Lung (tissue), 11 donors: ENCODE measurements at regions not wholly inside any gene's neighbourhood (a gene's known extent, or its start where the extent isn't known, plus 50 kb on each side); places are given as distances from the start of the nearest gene placed in this dataset.

ENCODE experiments used
- ATAC-seq: fragments of 200-7000 bp; cut with Tn5 transposase; one replicate; pipeline ENCODE4 v1.9.1; 2020; ENCODE audit warnings: moderate number of reproducible peaks; ENCODE audit not compliant: insufficient read depth, low FRiP score
- DNase-seq, 3 donors: peaks; one replicate each; pipeline ENCODE4 v3.0.0-alpha.2; 2013 to 2017
- H3K27ac ChIP-seq, 2 donors: one replicate each; pipeline ENCODE4 v1.5.1; 2013; ENCODE audit warnings: mild to moderate bottlenecking in 2 of 2, moderate library complexity in 2 of 2, control low read depth in 1 of 2, inconsistent platforms in 1 of 2, low read depth in 1 of 2, low read length in 1 of 2
- H3K27me3 ChIP-seq, 3 donors: one replicate each; pipeline ENCODE4 v1.5.1; 2013; ENCODE audit warnings: low read length in 2 of 3; ENCODE audit not compliant: control insufficient read depth in 3 of 3, insufficient read depth in 3 of 3
- H3K36me3 ChIP-seq, 4 donors: one replicate each; pipeline ENCODE4 v1.5.1; 2013; ENCODE audit warnings: low read length in 4 of 4, mild to moderate bottlenecking in 1 of 4, moderate library complexity in 1 of 4; ENCODE audit not compliant: control insufficient read depth in 4 of 4, insufficient read depth in 4 of 4
- H3K4me1 ChIP-seq, 5 donors: one replicate each; pipeline ENCODE4 v1.5.1; 2013; ENCODE audit warnings: low read length in 5 of 5, mild to moderate bottlenecking in 2 of 5, moderate library complexity in 1 of 5; ENCODE audit not compliant: control insufficient read depth in 5 of 5, insufficient read depth in 5 of 5
- H3K4me3 ChIP-seq: one replicate; pipeline ENCODE4 v1.5.1; 2013; ENCODE audit warnings: mild to moderate bottlenecking, control low read depth, moderate library complexity
- H3K9ac ChIP-seq, 2 donors: one replicate each; pipeline ENCODE4 v1.5.1; 2013; ENCODE audit warnings: low read length in 2 of 2, control low read depth in 1 of 2; ENCODE audit not compliant: insufficient read depth in 1 of 2
- H3K9me3 ChIP-seq, 4 donors: one replicate each; pipeline ENCODE4 v1.5.1; 2013; ENCODE audit warnings: low read length in 3 of 4, mild to moderate bottlenecking in 1 of 4, moderate library complexity in 1 of 4; ENCODE audit not compliant: control insufficient read depth in 4 of 4, insufficient read depth in 3 of 4
- CTCF ChIP-seq: IDR thresholded peaks from 2 replicates; pipeline ENCODE4 v1.5.1; 2012; ENCODE audit warnings: mild to moderate bottlenecking; ENCODE audit errors: control extremely low read depth, extremely low read depth
- WGBS, 2 donors: extraction: QIAGEN DNeasy Blood & Tissue Kit; methylation state at CpG; one replicate each; pipeline ENCODE4 v1.1.7; 2013; 5-methylcytosine and 5-hydroxymethylcytosine counted together
- donor health status: control.
- donor health status: control.
- donor health status: Bipolar disorder and iron deficiency.
- donor health status: healthy.
- donor health status: DM: yes; HTN: yes; CAD: no.

- Histone ChIP-seq H3K36me3 (no peaks in the 10 kb centered on the region), H3K4me3 (no peak overlapping the region), H3K27ac (no peak overlapping the region), H3K9me3 (no peaks in the 10 kb centered on the region), H3K9ac (no peak overlapping the region), H3K4me1 (no peaks in the 10 kb centered on the region), H3K27me3 (no peaks in the 10 kb centered on the region)
- DNase-seq (no peak), ATAC-seq (no peak)
- WGBS, 2 donors: 89 to 93% methylated on average over 1 of the region's 1 CpG
- no peak for TF ChIP-seq CTCF
Measured at GRCh38 chr3:174424656-174425055, 434.5 kb upstream of the NAALADL2 start.

- Histone ChIP-seq H3K36me3 (no peaks in the 10 kb centered on the region), H3K9me3 (no peaks in the 10 kb centered on the region), H3K4me1 (no peaks in the 10 kb centered on the region), H3K4me3 (no peak overlapping the region), H3K27ac (no peak overlapping the region), H3K9ac (no peak overlapping the region), H3K27me3 (no peaks in the 10 kb centered on the region)
- 84 to 93% methylated on average over 3 of the region's 3 CpGs for WGBS, 2 donors
- no peak for TF ChIP-seq CTCF
- DNase-seq (no peak), ATAC-seq (no peak)
Measured at GRCh38 chr3:174425422-174425821, 433.7 kb upstream of the NAALADL2 start.

GRCh38 chr3:174430986-174431385 lies 428.1 kb upstream of the NAALADL2 start:
- Histone ChIP-seq H3K27ac (no peak overlapping the region), H3K4me3 (no peak overlapping the region), H3K9ac (no peak overlapping the region), H3K9me3 (peaks cover 0 to 1% (median 0%) of the 10 kb centered on the region in 4 donors), H3K4me1 (peaks cover 0 to under 1% (median 0%) of the 10 kb centered on the region in 5 donors), H3K27me3 (no peaks in the 10 kb centered on the region), H3K36me3 (no peaks in the 10 kb centered on the region)
- no peak for TF ChIP-seq CTCF
- 69 to 85% methylated on average over 2 of the region's 2 CpGs for WGBS, 2 donors
- no peak for ATAC-seq
- DNase-seq: peak in 2 of 3 donors; percentile 40 to 48

- Histone ChIP-seq H3K9ac (no peak overlapping the region), H3K27me3 (no peaks in the 10 kb centered on the region), H3K9me3 (peaks cover 0 to 1% (median 0%) of the 10 kb centered on the region in 4 donors), H3K4me1 (peaks cover 0 to 4% (median 0%) of the 10 kb centered on the region in 5 donors), H3K4me3 (no peak overlapping the region), H3K27ac (no peak overlapping the region), H3K36me3 (no peaks in the 10 kb centered on the region)
- TF ChIP-seq CTCF: no peak
- ATAC-seq (no peak), DNase-seq (no peak)
- WGBS, 2 donors: 95 to 98% methylated on average over 2 of the region's 2 CpGs
Measured at GRCh38 chr3:174431717-174432116, 427.4 kb upstream of the NAALADL2 start.
